Endothelial cell of umbilical vein (primary cell): ENCODE measurements at regions not wholly inside any gene's neighbourhood (a gene's known extent, or its start where the extent isn't known, plus 50 kb on each side); places are given as distances from the start of the nearest gene placed in this dataset.

Experiments
- BruUV-seq: library from RNA; stranded (reverse); fragments of 400-500 nt; replicated peaks from 2 replicates; lab custom pipeline; 2021; lab: Mats Ljungman, UMichigan
- CTCF ChIA-PET: fragments of 300-600, 350-600 bp; sonication (Branson Sonifier 250); formaldehyde crosslinking; loops from one replicate; lab custom pipeline; 2021; ENCODE audit warnings: antibody characterized with exemption, inconsistent platforms; lab: Charles Lee
- POLR2A ChIA-PET: fragments of 300-600, 350-600 bp; sonication (Branson Sonifier 250); formaldehyde crosslinking; loops from one replicate; lab custom pipeline; 2021; ENCODE audit warnings: antibody characterized with exemption, inconsistent platforms; lab: Charles Lee
- DNase-seq: peaks from one replicate; pipeline ENCODE4 v3.0.0-alpha.2; 2011; ENCODE audit warnings: low read depth, low spot score
- FAIRE-seq: peaks from 2 replicates; lab custom pipeline; 2011; peaks lifted over from hg19 to GRCh38; lab: Jason Lieb, UNC
- H2AFZ ChIP-seq: 2 replicates; pipeline ENCODE4 v1.6.0; 2012; ENCODE audit warnings: low read depth, low read length, control low read depth, inconsistent platforms
- H3K27ac ChIP-seq: 2 replicates; pipeline ENCODE4 v1.5.1; 2011; ENCODE audit warnings: low read depth, mild to moderate bottlenecking, control low read depth, low read length, moderate library complexity; ENCODE audit not compliant: insufficient read depth
- H3K27me3 ChIP-seq, 2 experiments: 2 replicates each; pipeline versions ENCODE4 v1.6.0 to v1.6.1; 2011; ENCODE audit warnings: low read length in 2 of 2, mixed read lengths in 1 of 2; ENCODE audit not compliant: control insufficient read depth in 2 of 2, insufficient read depth in 2 of 2
- H3K36me3 ChIP-seq, 2 experiments: 2 replicates in 1 of 2; 3 replicates in 1 of 2; pipeline ENCODE4 v1.5.1; 2011; ENCODE audit warnings: low read length in 2 of 2, mild to moderate bottlenecking in 1 of 2, moderate library complexity in 1 of 2; ENCODE audit not compliant: control insufficient read depth in 2 of 2, insufficient read depth in 2 of 2; ENCODE audit errors: extremely low read depth in 1 of 2
- H3K4me1 ChIP-seq: 3 replicates; pipeline ENCODE4 v1.5.1; 2011; ENCODE audit warnings: mild to moderate bottlenecking, low read length; ENCODE audit not compliant: control insufficient read depth, insufficient read depth; ENCODE audit errors: extremely low read depth
- H3K4me2 ChIP-seq: 2 replicates; pipeline ENCODE4 v1.6.1; 2011; ENCODE audit warnings: low read length, control low read depth, mixed read lengths; ENCODE audit not compliant: insufficient read depth
- H3K4me3 ChIP-seq, 3 experiments: fragments of 200-600 bp in 1 of 3; sonication (generic), shearing (Covaris generic) in 1 of 3; replicated peaks in 1 of 3; 2 replicates each; pipeline ENCODE4 v1.5.1; 2011 to 2016; ENCODE audit warnings: control low read depth in 3 of 3, low read length in 3 of 3, mild to moderate bottlenecking in 2 of 3, inconsistent platforms in 1 of 3, low read depth in 1 of 3, moderate library complexity in 1 of 3; ENCODE audit not compliant: insufficient read depth in 1 of 3
- H3K79me2 ChIP-seq: 2 replicates; pipeline ENCODE4 v1.6.0; 2012; ENCODE audit warnings: low read length, inconsistent platforms; ENCODE audit not compliant: control insufficient read depth, insufficient read depth
- H3K9ac ChIP-seq: replicated peaks from 2 replicates; pipeline ENCODE3; 2011; ENCODE audit warnings: low read length, control low read depth; ENCODE audit not compliant: insufficient read depth; ENCODE audit errors: extremely low read depth
- H3K9me1 ChIP-seq: replicated peaks from 3 replicates; pipeline ENCODE4 v1.6.0; 2011; ENCODE audit warnings: mild to moderate bottlenecking, low read length; ENCODE audit not compliant: control insufficient read depth, insufficient read depth; ENCODE audit errors: extremely low read depth
- H3K9me3 ChIP-seq: replicated peaks from 2 replicates; pipeline ENCODE4 v1.5.1; 2012; ENCODE audit warnings: low read length, inconsistent platforms; ENCODE audit not compliant: control insufficient read depth, insufficient read depth
- H4K20me1 ChIP-seq: replicated peaks from 2 replicates; pipeline ENCODE3; 2011; ENCODE audit warnings: mild to moderate bottlenecking, low read length; ENCODE audit not compliant: control insufficient read depth, insufficient read depth; ENCODE audit errors: extremely low read depth
- EZH2 ChIP-seq: IDR thresholded peaks from 2 replicates; pipeline ENCODE4 v1.6.1; 2012; ENCODE audit warnings: borderline replicate concordance, low read depth, mild to moderate bottlenecking, moderate library complexity, low read length, inconsistent platforms; ENCODE audit not compliant: severe bottlenecking
- FOS ChIP-seq: IDR thresholded peaks from 2 replicates; pipeline ENCODE4 v1.6.1; 2011; ENCODE audit warnings: mild to moderate bottlenecking, low read length, moderate library complexity, borderline replicate concordance; ENCODE audit not compliant: insufficient read depth
- GATA2 ChIP-seq: IDR thresholded peaks from 2 replicates; pipeline ENCODE4 v1.7.0; 2011; ENCODE audit warnings: low read depth, mild to moderate bottlenecking, moderate library complexity, mixed read lengths, low read length; ENCODE audit not compliant: insufficient read length, insufficient read depth
- JUN ChIP-seq: IDR thresholded peaks from 2 replicates; pipeline ENCODE4 v1.6.1; 2011; ENCODE audit warnings: borderline replicate concordance, low read depth; ENCODE audit not compliant: insufficient read length, insufficient read depth
- MYC ChIP-seq: IDR thresholded peaks from one replicate; pipeline ENCODE4 v1.6.1; 2011; ENCODE audit warnings: mild to moderate bottlenecking, low read depth, low read length
- POLR2A ChIP-seq: IDR thresholded peaks from 2 replicates; pipeline ENCODE4 v1.6.1; 2012; ENCODE audit warnings: low read depth, mild to moderate bottlenecking, control low read depth, low read length
- POLR2AphosphoS5 ChIP-seq: IDR thresholded peaks from 2 replicates; pipeline ENCODE4 v1.6.1; 2012; ENCODE audit warnings: low read depth, mild to moderate bottlenecking, control low read depth, low read length, moderate library complexity; ENCODE audit not compliant: insufficient read depth
- dilution Hi-C: fragments of 300-500 bp; cut with MboI; formaldehyde crosslinking; loops from one replicate; pipeline ENCODE4 v1.15.0; 2019; ENCODE audit warnings: low sequenced_read_pairs; ENCODE audit not compliant: extremely low pct_ligation_motif_present
- intact Hi-C: fragments of 100-400 bp; cut with micrococcal nuclease; formaldehyde crosslinking; loops from one replicate; pipeline ENCODE4 v1.10.0; 2022
- TF ChIP-seq, protein P1 (sequence below): IDR thresholded peaks from 2 replicates; pipeline ENCODE4 v1.6.1; 2011; ENCODE audit not compliant: insufficient read depth, insufficient read length

- Histone ChIP-seq H3K4me3 (no peak overlapping the region), H3K9me3 (no peaks in the 10 kb centered on the region), H3K36me3 (no peaks in the 10 kb centered on the region), H4K20me1 (no peaks in the 10 kb centered on the region), H3K27me3 (peaks cover 2 to 4% of the 10 kb centered on the region in 2 experiments), H3K4me1 (no peaks in the 10 kb centered on the region), H3K79me2 (no peaks in the 10 kb centered on the region), H2AFZ (no peak overlapping the region), H3K27ac (no peak overlapping the region), H3K9me1 (no peaks in the 10 kb centered on the region), H3K9ac (no peak overlapping the region), H3K4me2 (no peak overlapping the region)
- no peak for DNase-seq
- TF ChIP-seq MYC (no peak), POLR2AphosphoS5 (no peak), FOS (no peak)
- dilution Hi-C loops (no loop called here), intact Hi-C loops (no loop called here)
- CTCF ChIA-PET = interaction anchor here (1.1 to 1.2 kb wide), 2 partner anchors 14 to 245 kb away, joined by 4 to 6 read pairs; no protein-coding TSS in a partner anchor
- no peak for FAIRE-seq
- no TSS peak for BruUV-seq
- POLR2A ChIA-PET = no interaction called here
Observed at GRCh38 chr3:44100298-44100695, 141.4 kb upstream of the TOPAZ1 start.

GRCh38 chr3:44104043-44104442 is 137.6 kb upstream of the TOPAZ1 start:
- intact Hi-C loops = no loop called here

More at GRCh38 chr3:44104043-44104442, 137.6 kb upstream of the TOPAZ1 start:
- BruUV-seq = no TSS peak
- Histone ChIP-seq H3K9ac (no peak overlapping the region), H3K4me1 (no peaks in the 10 kb centered on the region), H3K9me1 (no peaks in the 10 kb centered on the region), H3K27me3 (peaks cover 3 to 4% of the 10 kb centered on the region in 2 experiments), H3K36me3 (no peaks in the 10 kb centered on the region), H3K9me3 (no peaks in the 10 kb centered on the region), H3K4me2 (no peak overlapping the region), H2AFZ (no peak overlapping the region), H3K27ac (no peak overlapping the region), H4K20me1 (no peaks in the 10 kb centered on the region), H3K4me3 (no peak overlapping the region), H3K79me2 (no peaks in the 10 kb centered on the region)
- dilution Hi-C loops = no loop called here
- DNase-seq (no peak), FAIRE-seq (no peak)
- POLR2A ChIA-PET = no interaction called here
- CTCF ChIA-PET = interaction anchor here (1.0 kb wide), 1 partner anchor 10 kb away, joined by 3 read pairs; no protein-coding TSS in a partner anchor
- TF ChIP-seq POLR2A = no peak
- no peak for TF ChIP-seq POLR2AphosphoS5
- TF ChIP-seq EZH2 = no peak
- no peak for TF ChIP-seq FOS
- TF ChIP-seq JUN = no peak
- TF ChIP-seq, protein P1, sequence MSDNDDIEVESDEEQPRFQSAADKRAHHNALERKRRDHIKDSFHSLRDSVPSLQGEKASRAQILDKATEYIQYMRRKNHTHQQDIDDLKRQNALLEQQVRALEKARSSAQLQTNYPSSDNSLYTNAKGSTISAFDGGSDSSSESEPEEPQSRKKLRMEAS = no peak
- TF ChIP-seq MYC = no peak
- no peak for TF ChIP-seq GATA2
